ENCODE measurements at regions not wholly inside any gene's neighbourhood (a gene's known extent, or its start where the extent isn't known, plus 50 kb on each side); places are given as distances from the start of the nearest gene placed in this dataset.
"Not testable (repeated sequence)": the region's sequence is repeated elsewhere in the genome, so short reads cannot be mapped to it uniquely, and the experiment has no call there.

GRCh38 chr14:66011855-66012254, 474.3 kb upstream of the CCDC196 start:
- no peak for TF ChIP-seq CTCF (IDR thresholded peaks at IDR 0.05; ENCODE audit: insufficient read depth, low read length, missing control alignments)
- CTCF ChIA-PET, result no interaction called here

DNA sequence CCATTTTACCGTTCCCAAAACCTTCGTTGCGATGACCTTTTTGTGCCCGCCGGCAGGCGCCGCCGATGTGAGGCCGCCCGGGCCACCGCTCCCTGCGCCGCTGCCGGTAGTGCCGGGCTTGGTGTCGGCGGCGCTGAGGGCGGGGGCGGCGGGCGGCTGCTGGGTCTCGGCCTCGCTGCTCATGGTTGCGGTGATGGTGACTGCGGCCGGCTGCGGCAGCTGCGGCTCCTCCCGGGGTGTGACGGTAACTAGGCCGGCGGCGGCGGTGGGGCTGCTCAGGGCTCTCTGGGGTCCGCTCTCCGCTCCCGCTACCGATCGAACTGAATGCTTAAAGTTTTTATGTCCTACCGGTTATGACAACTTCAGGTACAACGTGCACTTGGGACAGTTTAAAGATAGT, 472.6 kb upstream of the CCDC196 start:
- DNase-seq (ENCODE audit: low read depth, low spot score); POLR2A ChIA-PET; H3K4me3 ChIP-seq (ENCODE audit: low read depth, low read length); CTCF ChIA-PET: not testable (repeated sequence)

More at GRCh38 chr14:66011855-66012254, 474.3 kb upstream of the CCDC196 start:
- POLR2A ChIA-PET, result no interaction called here
- H3K4me3 ChIP-seq (ENCODE audit: low read depth, low read length), result no peak overlapping the region
- DNase-seq (ENCODE audit: low read depth, low spot score), result no peak

GRCh38 chr14:66015071-66015780, 470.9 kb upstream of the CCDC196 start:
- ChIA-PET POLR2A (no interaction called here), CTCF (interaction anchor here (1.0 to 1.9 kb wide), 2 partner anchors 55 to 56 kb away, joined by 3 to 4 read pairs; no protein-coding TSS in a partner anchor)
- no peak overlapping the region for H3K4me3 ChIP-seq (ENCODE audit: low read depth, low read length)
- no peak for DNase-seq (ENCODE audit: low read depth, low spot score)
- TF ChIP-seq CTCF (IDR thresholded peaks at IDR 0.05; ENCODE audit: insufficient read depth, low read length, missing control alignments), result no peak

- TF ChIP-seq CTCF (IDR thresholded peaks at IDR 0.05; ENCODE audit: insufficient read depth, low read length, missing control alignments), result no peak
- no peak overlapping the region for H3K4me3 ChIP-seq (ENCODE audit: low read depth, low read length)
- ChIA-PET CTCF (no interaction called here), POLR2A (no interaction called here)
- DNase-seq (ENCODE audit: low read depth, low spot score), result no peak
Measured at GRCh38 chr14:66017927-66018326, 468.2 kb upstream of the CCDC196 start.

- POLR2A ChIA-PET, result no interaction called here
Measured at GRCh38 chr14:66022526-66022925, 463.6 kb upstream of the CCDC196 start.

DNA sequence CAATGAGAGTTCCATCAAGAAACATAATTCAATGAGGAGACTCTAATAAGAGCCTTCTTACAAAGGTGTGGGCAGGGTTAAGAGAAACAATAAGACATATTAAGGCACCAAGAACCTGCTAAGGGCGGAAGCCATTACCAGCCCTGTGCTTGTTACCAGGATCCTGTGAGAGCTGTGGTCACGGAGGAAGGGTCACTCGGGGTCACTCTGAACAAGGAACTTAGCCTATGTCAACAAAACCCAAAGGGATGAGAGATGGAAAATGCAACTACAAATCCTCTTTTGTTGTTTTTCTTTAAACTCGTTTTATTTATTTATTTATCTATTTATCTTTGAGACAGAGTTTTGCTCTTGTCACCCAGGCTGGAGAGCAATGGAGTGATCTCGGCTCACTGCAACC, 460.4 kb upstream of the CCDC196 start:
- DNase-seq (ENCODE audit: low read depth, low spot score), result no peak
- POLR2A ChIA-PET, result no interaction called here
- no peak for TF ChIP-seq CTCF (IDR thresholded peaks at IDR 0.05; ENCODE audit: insufficient read depth, low read length, missing control alignments)
- H3K4me3 ChIP-seq (ENCODE audit: low read depth, low read length), result no peak overlapping the region
- CTCF ChIA-PET, result no interaction called here

More at GRCh38 chr14:66022526-66022925, 463.6 kb upstream of the CCDC196 start:
- no peak overlapping the region for H3K4me3 ChIP-seq (ENCODE audit: low read depth, low read length)
- TF ChIP-seq CTCF (IDR thresholded peaks at IDR 0.05; ENCODE audit: insufficient read depth, low read length, missing control alignments), result no peak
- CTCF ChIA-PET, result no interaction called here
- no peak for DNase-seq (ENCODE audit: low read depth, low spot score)

- POLR2A ChIA-PET; DNase-seq (ENCODE audit: low read depth, low spot score); CTCF ChIA-PET: not testable (repeated sequence)
Measured at GRCh38 chr14:66031981-66032380, 454.2 kb upstream of the CCDC196 start.

More at GRCh38 chr14:66031981-66032380, 454.2 kb upstream of the CCDC196 start:
- not testable (repeated sequence) for H3K4me3 ChIP-seq (ENCODE audit: low read depth, low read length)

Data from AG04449 (cell line).